ENCODE measurements at regions not wholly inside any gene's neighbourhood (a gene's known extent, or its start where the extent isn't known, plus 50 kb on each side); places are given as distances from the start of the nearest gene placed in this dataset.
A peak's percentile ranks its signal among the peaks of the same experiment; 100 is the strongest.

- TF ChIP-seq CTCF (IDR thresholded peaks at IDR 0.05; ENCODE audit: low read length, missing control alignments): no peak
- no peak overlapping the region for H3K4me3 ChIP-seq (replicated peaks; ENCODE audit: low read depth, low read length)
Observed at GRCh38 chr3:54042259-54042823, 80.0 kb upstream of the CACNA2D3 start.

GRCh38 chr3:54040476-54040875 is 81.9 kb upstream of the CACNA2D3 start:
- DNase-seq (ENCODE audit: low read depth): no peak
- TF ChIP-seq CTCF (IDR thresholded peaks at IDR 0.05; ENCODE audit: low read length, missing control alignments): no peak
- no peak overlapping the region for H3K4me3 ChIP-seq (replicated peaks; ENCODE audit: low read depth, low read length)

More at GRCh38 chr3:54042259-54042823, 80.0 kb upstream of the CACNA2D3 start:
- no peak for DNase-seq (ENCODE audit: low read depth)

- no peak for DNase-seq (ENCODE audit: low read depth)
- H3K4me3 ChIP-seq (replicated peaks; ENCODE audit: low read depth, low read length): no peak overlapping the region
- TF ChIP-seq CTCF (IDR thresholded peaks at IDR 0.05; ENCODE audit: low read length, missing control alignments): no peak
Observed at GRCh38 chr3:54038391-54038790, 84.0 kb upstream of the CACNA2D3 start.

- DNase-seq (ENCODE audit: low read depth): no peak
- no peak for TF ChIP-seq CTCF (IDR thresholded peaks at IDR 0.05; ENCODE audit: low read length, missing control alignments)
- H3K4me3 ChIP-seq (replicated peaks; ENCODE audit: low read depth, low read length): no peak overlapping the region
Observed at GRCh38 chr3:54036543-54036942, 85.8 kb upstream of the CACNA2D3 start.

GRCh38 chr3:54034971-54035370 is 87.4 kb upstream of the CACNA2D3 start:
- TF ChIP-seq CTCF (IDR thresholded peaks at IDR 0.05; ENCODE audit: low read length, missing control alignments): no peak
- no peak overlapping the region for H3K4me3 ChIP-seq (replicated peaks; ENCODE audit: low read depth, low read length)
- peak; percentile 42 for DNase-seq (ENCODE audit: low read depth)

GRCh38 chr3:54033761-54034160 is 88.6 kb upstream of the CACNA2D3 start:
- no peak overlapping the region for H3K4me3 ChIP-seq (replicated peaks; ENCODE audit: low read depth, low read length)
- no peak for TF ChIP-seq CTCF (IDR thresholded peaks at IDR 0.05; ENCODE audit: low read length, missing control alignments)
- no peak for DNase-seq (ENCODE audit: low read depth)

- no peak for TF ChIP-seq CTCF (IDR thresholded peaks at IDR 0.05; ENCODE audit: low read length, missing control alignments)
- H3K4me3 ChIP-seq (replicated peaks; ENCODE audit: low read depth, low read length): no peak overlapping the region
- no peak for DNase-seq (ENCODE audit: low read depth)
Observed at GRCh38 chr3:54032598-54032997, 89.8 kb upstream of the CACNA2D3 start.

Measured in fibroblast of pulmonary artery (primary cell).